H1 (cell line): ENCODE measurements at regions not wholly inside any gene's neighbourhood (a gene's known extent, or its start where the extent isn't known, plus 50 kb on each side); places are given as distances from the start of the nearest gene placed in this dataset.

Source experiments
- CTCF ChIA-PET: fragments of 300-600 bp; sonication (Branson Sonifier 250); formaldehyde crosslinking; loops from one replicate; lab custom pipeline; 2021; ENCODE audit not compliant: partially characterized antibody; lab: Charles Lee
- POLR2A ChIA-PET: fragments of 300-600 bp; sonication (Branson Sonifier 250); formaldehyde crosslinking; loops from one replicate; lab custom pipeline; 2021; ENCODE audit warnings: inconsistent platforms; ENCODE audit not compliant: partially characterized antibody; lab: Charles Lee
- DNase-seq, 2 experiments: peaks; one replicate each; pipeline versions ENCODE4 v3.0.0 to v3.0.0-alpha.2; 2010 to 2022; ENCODE audit warnings: low spot score in 2 of 2, low read depth in 1 of 2, mixed read lengths in 1 of 2
- FAIRE-seq: peaks from 2 replicates; lab custom pipeline; 2011; peaks lifted over from hg19 to GRCh38; lab: Jason Lieb, UNC
- H2AFZ ChIP-seq: 2 replicates; pipeline ENCODE4 v1.8.1; 2012; ENCODE audit warnings: low read length, inconsistent platforms
- H2AK5ac ChIP-seq: 2 replicates; pipeline ENCODE4 v1.6.1; 2013; ENCODE audit warnings: low read depth, low read length
- H2BK120ac ChIP-seq: replicated peaks from 2 replicates; pipeline ENCODE3; 2013; ENCODE audit warnings: low read depth, low read length, inconsistent platforms
- H2BK12ac ChIP-seq: 2 replicates; pipeline ENCODE4 v1.6.1; 2013; ENCODE audit warnings: low read depth, low read length
- H2BK15ac ChIP-seq: 2 replicates; pipeline ENCODE4 v1.6.1; 2013; ENCODE audit warnings: low read length
- H2BK20ac ChIP-seq: 2 replicates; pipeline ENCODE4 v1.6.1; 2013; ENCODE audit warnings: low read length
- H2BK5ac ChIP-seq: 2 replicates; pipeline ENCODE4 v1.6.1; 2013; ENCODE audit warnings: low read depth, low read length
- H3K14ac ChIP-seq: 2 replicates; pipeline ENCODE4 v1.6.1; 2013; ENCODE audit warnings: inconsistent platforms; ENCODE audit not compliant: insufficient read length
- H3K18ac ChIP-seq: 2 replicates; pipeline ENCODE4 v1.6.1; 2013; ENCODE audit warnings: low read length; ENCODE audit errors: extremely low read depth
- H3K23ac ChIP-seq: 2 replicates; pipeline ENCODE4 v1.6.1; 2013; ENCODE audit warnings: inconsistent platforms; ENCODE audit not compliant: insufficient read length
- H3K23me2 ChIP-seq: 2 replicates; pipeline ENCODE4 v1.6.1; 2013; ENCODE audit warnings: low read depth, low read length
- H3K27ac ChIP-seq: 2 replicates; pipeline ENCODE4 v1.6.1; 2011; ENCODE audit warnings: low read depth, low read length, inconsistent platforms
- H3K27me3 ChIP-seq, 4 experiments: replicated peaks in 1 of 4; 1 replicate in 1 of 4; 2 replicates in 3 of 4; pipeline versions ENCODE4 v1.6.1 to v1.8.1; 2011 to 2013; ENCODE audit warnings: low read length in 3 of 4, mild to moderate bottlenecking in 3 of 4, inconsistent platforms in 2 of 4, mixed read lengths in 2 of 4, moderate library complexity in 1 of 4; ENCODE audit not compliant: control insufficient read depth in 3 of 4, insufficient read depth in 3 of 4; ENCODE audit errors: extremely low read depth in 1 of 4
- H3K36me3 ChIP-seq, 4 experiments: 2 replicates each; pipeline versions ENCODE4 v1.6.1 to v1.8.1; 2011 to 2013; ENCODE audit warnings: mild to moderate bottlenecking in 4 of 4, low read length in 3 of 4, moderate library complexity in 2 of 4, control low read depth in 1 of 4, inconsistent platforms in 1 of 4; ENCODE audit not compliant: insufficient read depth in 4 of 4, control insufficient read depth in 2 of 4
- H3K4ac ChIP-seq: replicated peaks from 2 replicates; pipeline ENCODE3; 2013; ENCODE audit warnings: low read length, low read depth, mixed read lengths, inconsistent platforms; ENCODE audit not compliant: insufficient read length
- H3K4me1 ChIP-seq, 4 experiments: replicated peaks in 1 of 4; 1 replicate in 1 of 4; 2 replicates in 3 of 4; pipeline versions ENCODE4 v1.6.1 to v1.8.1; 2011 to 2013; ENCODE audit warnings: low read length in 3 of 4, inconsistent platforms in 2 of 4, mixed read lengths in 1 of 4; ENCODE audit not compliant: insufficient read depth in 4 of 4, control insufficient read depth in 3 of 4
- H3K4me2 ChIP-seq, 2 experiments: 2 replicates each; pipeline versions ENCODE4 v1.6.1 to v1.8.1; 2011 to 2013; ENCODE audit warnings: low read depth in 2 of 2, low read length in 2 of 2, control low read depth in 1 of 2, inconsistent platforms in 1 of 2, mild to moderate bottlenecking in 1 of 2; ENCODE audit not compliant: insufficient read depth in 1 of 2
- H3K4me3 ChIP-seq, 4 experiments: fragments of 200-600, 300-600 bp in 1 of 4; sonication (generic), shearing (Covaris generic), sonication (Bioruptor Twin) in 1 of 4; 2 replicates each; pipeline versions ENCODE4 v1.5.1 to v1.8.1; 2011 to 2016; ENCODE audit warnings: low read length in 4 of 4, low read depth in 3 of 4, control low read depth in 2 of 4, inconsistent platforms in 2 of 4, mild to moderate bottlenecking in 2 of 4, mixed read lengths in 1 of 4, moderate library complexity in 1 of 4; ENCODE audit not compliant: insufficient read depth in 2 of 4; ENCODE audit errors: extremely low read depth in 1 of 4
- H3K56ac ChIP-seq: replicated peaks from 2 replicates; pipeline ENCODE3; 2013; ENCODE audit warnings: low read depth, mild to moderate bottlenecking, mixed read lengths, low read length, inconsistent platforms; ENCODE audit not compliant: insufficient read length
- H3K79me1 ChIP-seq: 2 replicates; pipeline ENCODE4 v1.6.1; 2013; ENCODE audit warnings: low read depth, low read length, control low read depth
- H3K79me2 ChIP-seq, 2 experiments: 2 replicates each; pipeline versions ENCODE4 v1.6.1 to v1.8.1; 2012 to 2013; ENCODE audit warnings: low read length in 2 of 2, mild to moderate bottlenecking in 2 of 2, inconsistent platforms in 1 of 2; ENCODE audit not compliant: insufficient read depth in 2 of 2, control insufficient read depth in 1 of 2
- H3K9ac ChIP-seq, 4 experiments: replicated peaks in 1 of 4; 1 replicate in 1 of 4; 2 replicates in 3 of 4; pipeline versions ENCODE4 v1.6.1 to v1.8.1; 2011 to 2013; ENCODE audit warnings: low read depth in 3 of 4, low read length in 3 of 4, control low read depth in 2 of 4, mild to moderate bottlenecking in 2 of 4, moderate library complexity in 2 of 4, inconsistent platforms in 1 of 4; ENCODE audit errors: extremely low read depth in 1 of 4
- H3K9me3 ChIP-seq, 2 experiments: 2 replicates each; pipeline versions ENCODE4 v1.6.1 to v1.8.1; 2012 to 2013; ENCODE audit warnings: mild to moderate bottlenecking in 2 of 2, moderate library complexity in 2 of 2, control low read depth in 1 of 2, inconsistent platforms in 1 of 2, low read depth in 1 of 2, low read length in 1 of 2, mixed read lengths in 1 of 2; ENCODE audit not compliant: insufficient read depth in 2 of 2
- H4K20me1 ChIP-seq, 2 experiments: replicated peaks in 1 of 2; 2 replicates each; pipeline versions ENCODE3 to v1.8.1; 2011 to 2013; ENCODE audit warnings: inconsistent platforms in 2 of 2, low read length in 2 of 2, mild to moderate bottlenecking in 1 of 2; ENCODE audit not compliant: insufficient read depth in 2 of 2, control insufficient read depth in 1 of 2
- H4K5ac ChIP-seq: 2 replicates; pipeline ENCODE4 v1.6.1; 2013; ENCODE audit warnings: low read length, low read depth, mixed read lengths, inconsistent platforms; ENCODE audit not compliant: insufficient read length
- H4K8ac ChIP-seq: 2 replicates; pipeline ENCODE4 v1.8.0; 2013; ENCODE audit warnings: mild to moderate bottlenecking, moderate library complexity, low read length, inconsistent platforms; ENCODE audit not compliant: insufficient read depth; ENCODE audit errors: extremely low read depth
- H4K91ac ChIP-seq: replicated peaks from 2 replicates; pipeline ENCODE3; 2013; ENCODE audit warnings: low read length, mixed read lengths, inconsistent platforms; ENCODE audit not compliant: insufficient read length
- E2F6 ChIP-seq: IDR thresholded peaks from 2 replicates; pipeline ENCODE4 v1.6.1; 2012; ENCODE audit warnings: inconsistent platforms
- GTF2F1 ChIP-seq: IDR thresholded peaks from 2 replicates; pipeline ENCODE4 v1.6.1; 2012; ENCODE audit warnings: low read depth, low read length, improper control_type of control experiment, borderline replicate concordance
- MAFK ChIP-seq: IDR thresholded peaks from 2 replicates; pipeline ENCODE4 v1.6.1; 2012; ENCODE audit warnings: low read depth, mild to moderate bottlenecking, improper control_type of control experiment, low read length
- POLR2A ChIP-seq, 2 experiments: IDR thresholded peaks; 1 replicate in 1 of 2; 2 replicates in 1 of 2; pipeline ENCODE4 v1.6.1; 2011; ENCODE audit warnings: low read depth in 2 of 2, low read length in 2 of 2, mild to moderate bottlenecking in 2 of 2; ENCODE audit errors: control extremely low read depth in 1 of 2
- SP4 ChIP-seq: IDR thresholded peaks from 2 replicates; pipeline ENCODE4 v1.6.1; 2012; ENCODE audit warnings: low read length, inconsistent platforms
- WGBS, 2 experiments: shearing (Covaris generic) in 1 of 2; methylation state at CpG; one replicate each; pipeline versions ENCODE4 v1.1.6 to v1.1.7; 2013 to 2015; ENCODE audit warnings: low lambda C conversion rate in 2 of 2, mixed read lengths in 2 of 2, inconsistent platforms in 1 of 2, low coverage in 1 of 2, missing lambda C conversion rate in 1 of 2; ENCODE audit not compliant: insufficient replicate concordance in 2 of 2, insufficient coverage in 1 of 2, insufficient read length in 1 of 2; ENCODE audit errors: extremely low coverage in 1 of 2, missing lambda C conversion rate in 1 of 2; 5-methylcytosine and 5-hydroxymethylcytosine counted together

- H3K27ac ChIP-seq = no peak overlapping the region
- H4K8ac ChIP-seq = no peak overlapping the region
- H3K36me3 ChIP-seq = no peaks in the 10 kb centered on the region
- no peaks in the 10 kb centered on the region for H3K79me1 ChIP-seq
- DNase-seq (no peak), FAIRE-seq (no peak)
- H2BK20ac ChIP-seq = no peak overlapping the region
- no peak overlapping the region for H3K4me3 ChIP-seq
- ChIA-PET CTCF (no interaction called here), POLR2A (no interaction called here)
- H3K4me1 ChIP-seq = no peaks in the 10 kb centered on the region
- H2BK5ac ChIP-seq = no peak overlapping the region
- no peak overlapping the region for H3K4ac ChIP-seq
- no peaks in the 10 kb centered on the region for H4K20me1 ChIP-seq
- TF ChIP-seq GTF2F1 (no peak), SP4 (no peak), POLR2A (IDR thresholded peaks at IDR 0.05; ENCODE audit: control extremely low read depth in 1 of 2, low read depth in 2 of 2, low read length in 2 of 2) (no peak), MAFK (no peak), E2F6 (no peak)
- H2AK5ac ChIP-seq = no peak overlapping the region
- H2BK15ac ChIP-seq = no peak overlapping the region
- no peak overlapping the region for H4K91ac ChIP-seq
- H3K23ac ChIP-seq = no peak overlapping the region
- H2BK12ac ChIP-seq = no peak overlapping the region
- H3K27me3 ChIP-seq = peaks cover 18 to 47% (median 21%) of the 10 kb centered on the region in 4 experiments; a peak in 5 of 7 replicates
- 66% methylated on average over 10 of the region's 10 CpGs; no CpG with 5 or more reads in 1 of the 2 experiments for WGBS, 2 experiments
- no peaks in the 10 kb centered on the region for H3K79me2 ChIP-seq
- H3K9ac ChIP-seq = no peak overlapping the region
- no peak overlapping the region for H2BK120ac ChIP-seq
- H3K4me2 ChIP-seq = no peak overlapping the region
- H3K56ac ChIP-seq = no peak overlapping the region
- no peak overlapping the region for H3K18ac ChIP-seq
- no peak overlapping the region for H2AFZ ChIP-seq
- H4K5ac ChIP-seq = no peak overlapping the region
- no peak overlapping the region for H3K14ac ChIP-seq
- H3K9me3 ChIP-seq = peaks cover 43 to 76% of the 10 kb centered on the region in 2 experiments; a peak in 3 of 4 replicates
- no peaks in the 10 kb centered on the region for H3K23me2 ChIP-seq
Observed at GRCh38 chr22:22812031-22812905, 75.3 kb upstream of the IGLL5 start.
